A549 (cell line): ENCODE measurements at regions not wholly inside any gene's neighbourhood (a gene's known extent, or its start where the extent isn't known, plus 50 kb on each side); places are given as distances from the start of the nearest gene placed in this dataset.

Experiments used
- ATAC-seq, 2 experiments: fragments of 200-7000 bp in 1 of 2; fragments of >200 bp in 1 of 2; cut with Nextera tagmentation in 1 of 2; cut with Tn5 transposase in 1 of 2; 3 replicates each; pipeline versions ENCODE4 v1.8.0 to v1.9.1; 2018 to 2020; ENCODE audit warnings: mild to moderate bottlenecking in 1 of 2, moderate library complexity in 1 of 2
- CTCF ChIA-PET: fragments of 300-600 bp; sonication (Branson Sonifier 250); formaldehyde crosslinking; extraction: SDS; loops from one replicate; lab custom pipeline; 2021; ENCODE audit warnings: antibody characterized with exemption, inconsistent platforms; lab: Yijun Ruan, JAX
- POLR2A ChIA-PET: fragments of 350-600 bp; formaldehyde crosslinking; extraction: SDS; loops from one replicate; lab custom pipeline; 2021; ENCODE audit warnings: antibody characterized with exemption, inconsistent platforms; lab: Yijun Ruan, JAX
- DNase-seq, 2 experiments: peaks; one replicate each; pipeline versions ENCODE4 v3.0.0 to v3.0.0-alpha.2; 2011 to 2016; ENCODE audit warnings: low read depth in 1 of 2, low spot score in 1 of 2
- FAIRE-seq: peaks from 2 replicates; lab custom pipeline; 2011; peaks lifted over from hg19 to GRCh38; lab: Jason Lieb, UNC
- H3K27ac ChIP-seq, 2 experiments: fragments of >200 bp; sonication (Bioruptor Twin); formaldehyde crosslinking; 3 replicates each; pipeline ENCODE4 v1.5.1; 2016 to 2017
- H3K4me1 ChIP-seq: fragments of >200 bp; sonication (Bioruptor Twin); formaldehyde crosslinking; 3 replicates; pipeline ENCODE4 v1.6.1; 2016
- H3K4me2 ChIP-seq: fragments of >200 bp; sonication (Bioruptor Twin); formaldehyde crosslinking; 3 replicates; pipeline ENCODE4 v1.6.1; 2016
- H3K4me3 ChIP-seq: fragments of >200 bp; sonication (Bioruptor Twin); formaldehyde crosslinking; 3 replicates; pipeline ENCODE4 v1.5.1; 2016
- H3K9me3 ChIP-seq: fragments of >200 bp; sonication (Bioruptor Twin); formaldehyde crosslinking; 3 replicates; pipeline ENCODE4 v1.6.1; 2016
- CHD2 ChIP-seq: fragments of 150-350 bp; IDR thresholded peaks from 2 replicates; pipeline ENCODE4 v1.6.1; 2014; ENCODE audit warnings: low read length; ENCODE audit not compliant: partially characterized antibody
- CHD4 ChIP-seq: fragments of 200-600 bp; sonication (generic); IDR thresholded peaks from 2 replicates; pipeline ENCODE4 v1.6.1; 2016; ENCODE audit warnings: antibody characterized with exemption, mild to moderate bottlenecking, borderline replicate concordance
- E2F6 ChIP-seq: IDR thresholded peaks from 2 replicates; pipeline ENCODE4 v1.6.1; 2012; ENCODE audit warnings: low read depth, borderline replicate concordance
- EHF ChIP-seq: fragments of 250-450 bp; sonication (Bioruptor Pico); IDR thresholded peaks from 2 replicates; pipeline ENCODE4 v1.5.0; 2020; ENCODE audit warnings: mild to moderate bottlenecking
- FOSB ChIP-seq: fragments of 250-450 bp; sonication (Bioruptor Pico); IDR thresholded peaks from 2 replicates; pipeline ENCODE4 v1.5.0; 2020; ENCODE audit warnings: mild to moderate bottlenecking, moderate library complexity
- GATA3 ChIP-seq: IDR thresholded peaks from 2 replicates; pipeline ENCODE4 v1.6.1; 2012; ENCODE audit warnings: borderline replicate concordance
- HDAC2 ChIP-seq: fragments of 200-600 bp; sonication (generic); IDR thresholded peaks from 2 replicates; pipeline ENCODE4 v1.6.1; 2016
- HEYL ChIP-seq: fragments of 250-450 bp; sonication (Bioruptor Pico); IDR thresholded peaks from 2 replicates; pipeline ENCODE4 v1.8.0; 2021; ENCODE audit warnings: mild to moderate bottlenecking, moderate library complexity
- HOXA7 ChIP-seq: fragments of 250-450 bp; sonication (Bioruptor Pico); IDR thresholded peaks from 2 replicates; pipeline ENCODE4 v1.5.0; 2020; ENCODE audit warnings: mild to moderate bottlenecking, moderate library complexity
- HOXB13 ChIP-seq: fragments of 250-450 bp; sonication (Bioruptor Pico); IDR thresholded peaks from 2 replicates; pipeline ENCODE4 v1.5.0; 2020; ENCODE audit warnings: low read depth, mild to moderate bottlenecking, moderate library complexity
- JUNB ChIP-seq: fragments of >200 bp; sonication (Bioruptor Twin); formaldehyde crosslinking; IDR thresholded peaks from 2 replicates; pipeline ENCODE4 v1.6.1; 2016
- MAFK ChIP-seq: fragments of 450-650 bp; IDR thresholded peaks from 2 replicates; pipeline ENCODE4 v1.6.1; 2014; ENCODE audit not compliant: partially characterized antibody
- MAX ChIP-seq: IDR thresholded peaks from 2 replicates; pipeline ENCODE4 v1.6.1; 2012
- NPAS2 ChIP-seq: fragments of 250-450 bp; sonication (Bioruptor Pico); IDR thresholded peaks from 2 replicates; pipeline ENCODE4 v1.8.0; 2022; ENCODE audit warnings: mild to moderate bottlenecking, moderate library complexity, borderline replicate concordance
- NR3C1 ChIP-seq: fragments of >200 bp; sonication (Bioruptor Twin); formaldehyde crosslinking; IDR thresholded peaks from 3 replicates; pipeline ENCODE4 v1.6.1; 2017
- PHF8 ChIP-seq: fragments of 200-600 bp; sonication (generic); IDR thresholded peaks from 2 replicates; pipeline ENCODE4 v1.6.1; 2016; ENCODE audit warnings: low read depth, mild to moderate bottlenecking, antibody characterized with exemption, moderate library complexity, borderline replicate concordance
- POLR2A ChIP-seq: IDR thresholded peaks from 2 replicates; pipeline ENCODE4 v1.6.1; 2012; ENCODE audit warnings: mild to moderate bottlenecking, low read length
- POLR2AphosphoS2 ChIP-seq: conservative IDR thresholded peaks from 2 replicates; pipeline ENCODE4 v1.6.1; 2012; ENCODE audit warnings: low read length, improper control_type of control experiment, inconsistent platforms
- RAD21 ChIP-seq, 2 experiments: fragments of >200 bp in 1 of 2; sonication (Bioruptor Twin) in 1 of 2; formaldehyde crosslinking in 1 of 2; IDR thresholded peaks in 1 of 2; conservative IDR thresholded peaks in 1 of 2; 2 replicates in 1 of 2; 3 replicates in 1 of 2; pipeline ENCODE4 v1.6.1; 2012 to 2018; ENCODE audit warnings: inconsistent platforms in 1 of 2
- RFX5 ChIP-seq: fragments of 450-650 bp; IDR thresholded peaks from 2 replicates; pipeline ENCODE4 v1.7.1; 2014; ENCODE audit warnings: antibody characterized with exemption, mild to moderate bottlenecking, moderate library complexity
- SMC3 ChIP-seq: fragments of >200 bp; sonication (Bioruptor Twin); formaldehyde crosslinking; IDR thresholded peaks from 3 replicates; pipeline ENCODE4 v1.6.1; 2018; ENCODE audit warnings: inconsistent platforms
- ZFP36 ChIP-seq: fragments of 450-650 bp; IDR thresholded peaks from 2 replicates; pipeline ENCODE4 v1.6.1; 2014; ENCODE audit warnings: borderline replicate concordance; ENCODE audit not compliant: partially characterized antibody
- ZSCAN20 ChIP-seq: fragments of 250-450 bp; sonication (Bioruptor Pico); IDR thresholded peaks from 2 replicates; pipeline ENCODE4 v1.8.0; 2022; ENCODE audit warnings: mild to moderate bottlenecking, moderate library complexity
- WGBS: methylation state at CpG from one replicate; pipeline ENCODE4 v1.1.6; 2017; ENCODE audit errors: missing lambda C conversion rate; 5-methylcytosine and 5-hydroxymethylcytosine counted together
- TF ChIP-seq, protein P1 (sequence below): fragments of 450-650 bp; IDR thresholded peaks from 2 replicates; pipeline ENCODE4 v1.6.1; 2014; ENCODE audit warnings: antibody characterized with exemption
- TF ChIP-seq, protein P2 (sequence below): fragments of 250-450 bp; sonication (Bioruptor Pico); IDR thresholded peaks from 2 replicates; pipeline ENCODE4 v1.5.0; 2021; ENCODE audit warnings: mild to moderate bottlenecking, moderate library complexity, borderline replicate concordance
- TF ChIP-seq, protein P3 (sequence below): fragments of >200 bp; sonication (Bioruptor Twin); formaldehyde crosslinking; IDR thresholded peaks from 3 replicates; pipeline ENCODE4 v1.6.1; 2016

GRCh38 chr2:217125014-217125413, 265.1 kb upstream of the TNP1 start:
- CTCF ChIA-PET, result interaction anchor here (1.3 kb wide), 1 partner anchor 35 kb away, joined by 3 read pairs; no protein-coding TSS in a partner anchor

GRCh38 chr2:217124050-217124449, 264.2 kb upstream of the TNP1 start:
- TF ChIP-seq EHF (CRISPR knock-in tag), result no peak
- TF ChIP-seq E2F6, result no peak
- no peak for TF ChIP-seq NR3C1
- TF ChIP-seq PHF8, result no peak
- TF ChIP-seq NPAS2 (CRISPR knock-in tag), result no peak
- TF ChIP-seq, protein P1, sequence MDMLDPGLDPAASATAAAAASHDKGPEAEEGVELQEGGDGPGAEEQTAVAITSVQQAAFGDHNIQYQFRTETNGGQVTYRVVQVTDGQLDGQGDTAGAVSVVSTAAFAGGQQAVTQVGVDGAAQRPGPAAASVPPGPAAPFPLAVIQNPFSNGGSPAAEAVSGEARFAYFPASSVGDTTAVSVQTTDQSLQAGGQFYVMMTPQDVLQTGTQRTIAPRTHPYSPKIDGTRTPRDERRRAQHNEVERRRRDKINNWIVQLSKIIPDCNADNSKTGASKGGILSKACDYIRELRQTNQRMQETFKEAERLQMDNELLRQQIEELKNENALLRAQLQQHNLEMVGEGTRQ, result no peak
- TF ChIP-seq SMC3, result no peak
- TF ChIP-seq POLR2A, result no peak
- TF ChIP-seq CHD2, result no peak
- TF ChIP-seq, protein P2, sequence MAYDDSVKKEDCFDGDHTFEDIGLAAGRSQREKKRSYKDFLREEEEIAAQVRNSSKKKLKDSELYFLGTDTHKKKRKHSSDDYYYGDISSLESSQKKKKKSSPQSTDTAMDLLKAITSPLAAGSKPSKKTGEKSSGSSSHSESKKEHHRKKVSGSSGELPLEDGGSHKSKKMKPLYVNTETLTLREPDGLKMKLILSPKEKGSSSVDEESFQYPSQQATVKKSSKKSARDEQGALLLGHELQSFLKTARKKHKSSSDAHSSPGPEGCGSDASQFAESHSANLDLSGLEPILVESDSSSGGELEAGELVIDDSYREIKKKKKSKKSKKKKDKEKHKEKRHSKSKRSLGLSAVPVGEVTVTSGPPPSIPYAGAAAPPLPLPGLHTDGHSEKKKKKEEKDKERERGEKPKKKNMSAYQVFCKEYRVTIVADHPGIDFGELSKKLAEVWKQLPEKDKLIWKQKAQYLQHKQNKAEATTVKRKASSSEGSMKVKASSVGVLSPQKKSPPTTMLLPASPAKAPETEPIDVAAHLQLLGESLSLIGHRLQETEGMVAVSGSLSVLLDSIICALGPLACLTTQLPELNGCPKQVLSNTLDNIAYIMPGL (CRISPR knock-in tag), result no peak
- TF ChIP-seq FOSB (CRISPR knock-in tag), result no peak
- TF ChIP-seq HEYL, result no peak
- TF ChIP-seq ZSCAN20 (CRISPR knock-in tag), result no peak
- TF ChIP-seq RAD21 (conservative IDR thresholded peaks at IDR 0.05 in 1 of 2, IDR thresholded peaks at IDR 0.05 in 1 of 2), result no peak
- no peak for TF ChIP-seq MAFK
- TF ChIP-seq HOXB13 (CRISPR knock-in tag), result no peak
- no peak for TF ChIP-seq JUNB
- TF ChIP-seq HDAC2, result no peak
- no peak for TF ChIP-seq RFX5
- no peak for TF ChIP-seq ZFP36
- TF ChIP-seq, all 56 proteins: peak for 0
- 30% methylated on average over 2 of the region's 2 CpGs for WGBS
- ChIA-PET POLR2A (no interaction called here), CTCF (interaction anchor here (1.0 kb wide), 1 partner anchor 19 kb away, joined by 3 read pairs; no protein-coding TSS in a partner anchor)
- Histone ChIP-seq H3K4me2 (no peak overlapping the region), H3K27ac (no peak overlapping the region), H3K4me3 (no peak overlapping the region), H3K4me1 (no peaks in the 10 kb centered on the region), H3K9me3 (no peaks in the 10 kb centered on the region)
- DNase-seq (no peak), ATAC-seq (no peak), FAIRE-seq (no peak)

More at GRCh38 chr2:217125014-217125413, 265.1 kb upstream of the TNP1 start:
- DNase-seq (no peak), FAIRE-seq (no peak), ATAC-seq (no peak)
- no peak overlapping the region for H3K4me2 ChIP-seq
- POLR2A ChIA-PET, result no interaction called here
- H3K4me3 ChIP-seq, result no peak overlapping the region
- H3K9me3 ChIP-seq, result no peaks in the 10 kb centered on the region
- no peak overlapping the region for H3K27ac ChIP-seq
- 61% methylated on average over 3 of the region's 3 CpGs for WGBS
- TF ChIP-seq HOXB13 (CRISPR knock-in tag), result no peak
- no peak for TF ChIP-seq GATA3
- TF ChIP-seq HOXA7 (CRISPR knock-in tag), result no peak
- no peak for TF ChIP-seq MAX
- no peak for TF ChIP-seq CHD4
- TF ChIP-seq SMC3, result no peak
- TF ChIP-seq, protein P3, sequence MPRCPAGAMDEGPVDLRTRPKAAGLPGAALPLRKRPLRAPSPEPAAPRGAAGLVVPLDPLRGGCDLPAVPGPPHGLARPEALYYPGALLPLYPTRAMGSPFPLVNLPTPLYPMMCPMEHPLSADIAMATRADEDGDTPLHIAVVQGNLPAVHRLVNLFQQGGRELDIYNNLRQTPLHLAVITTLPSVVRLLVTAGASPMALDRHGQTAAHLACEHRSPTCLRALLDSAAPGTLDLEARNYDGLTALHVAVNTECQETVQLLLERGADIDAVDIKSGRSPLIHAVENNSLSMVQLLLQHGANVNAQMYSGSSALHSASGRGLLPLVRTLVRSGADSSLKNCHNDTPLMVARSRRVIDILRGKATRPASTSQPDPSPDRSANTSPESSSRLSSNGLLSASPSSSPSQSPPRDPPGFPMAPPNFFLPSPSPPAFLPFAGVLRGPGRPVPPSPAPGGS, result no peak
- no peak for TF ChIP-seq POLR2AphosphoS2
- H3K4me1 ChIP-seq, result no peaks in the 10 kb centered on the region
